GM12875 (cell line): ENCODE measurements at regions not wholly inside any gene's neighbourhood (a gene's known extent, or its start where the extent isn't known, plus 50 kb on each side); places are given as distances from the start of the nearest gene placed in this dataset.

Source experiments
- H3K4me3 ChIP-seq: one replicate; pipeline ENCODE4 v1.5.1; 2011; ENCODE audit warnings: low read depth, low read length, control low read depth
- CTCF ChIP-seq: IDR thresholded peaks from 2 replicates; pipeline ENCODE4 v1.5.1; 2011; ENCODE audit warnings: low read depth, mild to moderate bottlenecking, control low read depth, inconsistent platforms, low read length, moderate library complexity, borderline replicate concordance; ENCODE audit not compliant: insufficient read depth

- TF ChIP-seq CTCF = no peak
- H3K4me3 ChIP-seq = no peak overlapping the region
Observed at GRCh38 chr4:19010761-19011160, 989.2 kb upstream of the LCORL start.

GRCh38 chr4:19009881-19010280, 988.3 kb upstream of the LCORL start:
- no peak overlapping the region for H3K4me3 ChIP-seq
- no peak for TF ChIP-seq CTCF

DNA sequence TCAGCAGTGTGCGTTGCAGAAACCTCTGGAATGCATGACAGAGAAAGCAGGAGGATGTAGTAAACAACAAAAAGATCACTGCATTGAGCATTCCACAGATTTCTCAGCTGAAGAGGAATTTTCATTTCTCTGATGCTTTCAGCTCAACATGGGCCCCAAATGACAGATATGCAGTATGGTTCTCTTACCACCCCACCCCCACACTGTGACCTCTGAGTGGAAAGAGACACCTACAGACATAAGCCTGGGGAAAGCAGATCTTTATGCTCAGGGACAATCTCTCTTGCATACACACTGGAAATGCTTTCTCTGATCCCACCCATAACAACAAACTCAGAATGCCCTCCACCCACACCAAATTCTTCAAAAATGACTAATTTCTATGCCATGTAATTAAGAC, 983.7 kb upstream of the LCORL start:
- H3K4me3 ChIP-seq = no peak overlapping the region
- TF ChIP-seq CTCF = no peak

GRCh38 chr4:19002170-19002569, 980.6 kb upstream of the LCORL start:
- no peak overlapping the region for H3K4me3 ChIP-seq
- no peak for TF ChIP-seq CTCF

DNA sequence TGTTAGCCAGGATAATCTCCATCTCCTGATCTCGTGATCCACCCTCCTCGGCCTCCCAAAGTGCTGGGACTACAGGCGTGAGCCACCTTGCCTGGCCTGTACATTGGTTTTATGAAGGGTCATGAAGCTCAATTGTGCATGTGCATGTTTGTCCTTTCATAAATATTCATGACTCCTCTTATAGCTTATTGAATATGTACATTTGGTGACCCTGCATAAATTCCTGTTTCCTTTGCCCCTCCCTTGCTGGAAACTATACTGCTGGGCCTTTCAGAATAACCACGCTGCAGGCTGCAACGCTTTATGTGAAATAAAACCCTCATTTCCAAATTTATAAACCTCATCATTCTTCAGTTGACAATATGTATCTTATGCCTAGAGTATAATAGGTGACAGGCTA, 978.0 kb upstream of the LCORL start:
- no peak for TF ChIP-seq CTCF
- H3K4me3 ChIP-seq = no peak overlapping the region

GRCh38 chr4:18981234-18981615, 959.7 kb upstream of the LCORL start:
- H3K4me3 ChIP-seq = no peak overlapping the region
- no peak for TF ChIP-seq CTCF

GRCh38 chr4:18980516-18981233, 959.1 kb upstream of the LCORL start:
- no peak for TF ChIP-seq CTCF
- H3K4me3 ChIP-seq = no peak overlapping the region
